H1 (cell line): ENCODE measurements at regions not wholly inside any gene's neighbourhood (a gene's known extent, or its start where the extent isn't known, plus 50 kb on each side); places are given as distances from the start of the nearest gene placed in this dataset.

ENCODE experiments used
- CTCF ChIA-PET: fragments of 300-600 bp; sonication (Branson Sonifier 250); formaldehyde crosslinking; loops from one replicate; lab custom pipeline; 2021; ENCODE audit not compliant: partially characterized antibody; lab: Charles Lee
- POLR2A ChIA-PET: fragments of 300-600 bp; sonication (Branson Sonifier 250); formaldehyde crosslinking; loops from one replicate; lab custom pipeline; 2021; ENCODE audit warnings: inconsistent platforms; ENCODE audit not compliant: partially characterized antibody; lab: Charles Lee
- DNase-seq, 2 experiments: peaks; one replicate each; pipeline versions ENCODE4 v3.0.0 to v3.0.0-alpha.2; 2010 to 2022; ENCODE audit warnings: low spot score in 2 of 2, low read depth in 1 of 2, mixed read lengths in 1 of 2
- FAIRE-seq: peaks from 2 replicates; lab custom pipeline; 2011; peaks lifted over from hg19 to GRCh38; lab: Jason Lieb, UNC
- H2AFZ ChIP-seq: 2 replicates; pipeline ENCODE4 v1.8.1; 2012; ENCODE audit warnings: low read length, inconsistent platforms
- H2AK5ac ChIP-seq: 2 replicates; pipeline ENCODE4 v1.6.1; 2013; ENCODE audit warnings: low read depth, low read length
- H2BK120ac ChIP-seq: replicated peaks from 2 replicates; pipeline ENCODE3; 2013; ENCODE audit warnings: low read depth, low read length, inconsistent platforms
- H2BK12ac ChIP-seq: 2 replicates; pipeline ENCODE4 v1.6.1; 2013; ENCODE audit warnings: low read depth, low read length
- H2BK15ac ChIP-seq: 2 replicates; pipeline ENCODE4 v1.6.1; 2013; ENCODE audit warnings: low read length
- H2BK20ac ChIP-seq: 2 replicates; pipeline ENCODE4 v1.6.1; 2013; ENCODE audit warnings: low read length
- H2BK5ac ChIP-seq: 2 replicates; pipeline ENCODE4 v1.6.1; 2013; ENCODE audit warnings: low read depth, low read length
- H3K14ac ChIP-seq: 2 replicates; pipeline ENCODE4 v1.6.1; 2013; ENCODE audit warnings: inconsistent platforms; ENCODE audit not compliant: insufficient read length
- H3K18ac ChIP-seq: 2 replicates; pipeline ENCODE4 v1.6.1; 2013; ENCODE audit warnings: low read length; ENCODE audit errors: extremely low read depth
- H3K23ac ChIP-seq: 2 replicates; pipeline ENCODE4 v1.6.1; 2013; ENCODE audit warnings: inconsistent platforms; ENCODE audit not compliant: insufficient read length
- H3K23me2 ChIP-seq: 2 replicates; pipeline ENCODE4 v1.6.1; 2013; ENCODE audit warnings: low read depth, low read length
- H3K27ac ChIP-seq: 2 replicates; pipeline ENCODE4 v1.6.1; 2011; ENCODE audit warnings: low read depth, low read length, inconsistent platforms
- H3K27me3 ChIP-seq, 4 experiments: replicated peaks in 1 of 4; 1 replicate in 1 of 4; 2 replicates in 3 of 4; pipeline versions ENCODE4 v1.6.1 to v1.8.1; 2011 to 2013; ENCODE audit warnings: low read length in 3 of 4, mild to moderate bottlenecking in 3 of 4, inconsistent platforms in 2 of 4, mixed read lengths in 2 of 4, moderate library complexity in 1 of 4; ENCODE audit not compliant: control insufficient read depth in 3 of 4, insufficient read depth in 3 of 4; ENCODE audit errors: extremely low read depth in 1 of 4
- H3K36me3 ChIP-seq, 4 experiments: 2 replicates each; pipeline versions ENCODE4 v1.6.1 to v1.8.1; 2011 to 2013; ENCODE audit warnings: mild to moderate bottlenecking in 4 of 4, low read length in 3 of 4, moderate library complexity in 2 of 4, control low read depth in 1 of 4, inconsistent platforms in 1 of 4; ENCODE audit not compliant: insufficient read depth in 4 of 4, control insufficient read depth in 2 of 4
- H3K4ac ChIP-seq: replicated peaks from 2 replicates; pipeline ENCODE3; 2013; ENCODE audit warnings: low read length, low read depth, mixed read lengths, inconsistent platforms; ENCODE audit not compliant: insufficient read length
- H3K4me1 ChIP-seq, 4 experiments: replicated peaks in 1 of 4; 1 replicate in 1 of 4; 2 replicates in 3 of 4; pipeline versions ENCODE4 v1.6.1 to v1.8.1; 2011 to 2013; ENCODE audit warnings: low read length in 3 of 4, inconsistent platforms in 2 of 4, mixed read lengths in 1 of 4; ENCODE audit not compliant: insufficient read depth in 4 of 4, control insufficient read depth in 3 of 4
- H3K4me2 ChIP-seq, 2 experiments: 2 replicates each; pipeline versions ENCODE4 v1.6.1 to v1.8.1; 2011 to 2013; ENCODE audit warnings: low read depth in 2 of 2, low read length in 2 of 2, control low read depth in 1 of 2, inconsistent platforms in 1 of 2, mild to moderate bottlenecking in 1 of 2; ENCODE audit not compliant: insufficient read depth in 1 of 2
- H3K4me3 ChIP-seq, 4 experiments: fragments of 200-600, 300-600 bp in 1 of 4; sonication (generic), shearing (Covaris generic), sonication (Bioruptor Twin) in 1 of 4; 2 replicates each; pipeline versions ENCODE4 v1.5.1 to v1.8.1; 2011 to 2016; ENCODE audit warnings: low read length in 4 of 4, low read depth in 3 of 4, control low read depth in 2 of 4, inconsistent platforms in 2 of 4, mild to moderate bottlenecking in 2 of 4, mixed read lengths in 1 of 4, moderate library complexity in 1 of 4; ENCODE audit not compliant: insufficient read depth in 2 of 4; ENCODE audit errors: extremely low read depth in 1 of 4
- H3K56ac ChIP-seq: replicated peaks from 2 replicates; pipeline ENCODE3; 2013; ENCODE audit warnings: low read depth, mild to moderate bottlenecking, mixed read lengths, low read length, inconsistent platforms; ENCODE audit not compliant: insufficient read length
- H3K79me1 ChIP-seq: 2 replicates; pipeline ENCODE4 v1.6.1; 2013; ENCODE audit warnings: low read depth, low read length, control low read depth
- H3K79me2 ChIP-seq, 2 experiments: 2 replicates each; pipeline versions ENCODE4 v1.6.1 to v1.8.1; 2012 to 2013; ENCODE audit warnings: low read length in 2 of 2, mild to moderate bottlenecking in 2 of 2, inconsistent platforms in 1 of 2; ENCODE audit not compliant: insufficient read depth in 2 of 2, control insufficient read depth in 1 of 2
- H3K9ac ChIP-seq, 4 experiments: replicated peaks in 1 of 4; 1 replicate in 1 of 4; 2 replicates in 3 of 4; pipeline versions ENCODE4 v1.6.1 to v1.8.1; 2011 to 2013; ENCODE audit warnings: low read depth in 3 of 4, low read length in 3 of 4, control low read depth in 2 of 4, mild to moderate bottlenecking in 2 of 4, moderate library complexity in 2 of 4, inconsistent platforms in 1 of 4; ENCODE audit errors: extremely low read depth in 1 of 4
- H3K9me3 ChIP-seq, 2 experiments: 2 replicates each; pipeline versions ENCODE4 v1.6.1 to v1.8.1; 2012 to 2013; ENCODE audit warnings: mild to moderate bottlenecking in 2 of 2, moderate library complexity in 2 of 2, control low read depth in 1 of 2, inconsistent platforms in 1 of 2, low read depth in 1 of 2, low read length in 1 of 2, mixed read lengths in 1 of 2; ENCODE audit not compliant: insufficient read depth in 2 of 2
- H4K20me1 ChIP-seq, 2 experiments: replicated peaks in 1 of 2; 2 replicates each; pipeline versions ENCODE3 to v1.8.1; 2011 to 2013; ENCODE audit warnings: inconsistent platforms in 2 of 2, low read length in 2 of 2, mild to moderate bottlenecking in 1 of 2; ENCODE audit not compliant: insufficient read depth in 2 of 2, control insufficient read depth in 1 of 2
- H4K5ac ChIP-seq: 2 replicates; pipeline ENCODE4 v1.6.1; 2013; ENCODE audit warnings: low read length, low read depth, mixed read lengths, inconsistent platforms; ENCODE audit not compliant: insufficient read length
- H4K8ac ChIP-seq: 2 replicates; pipeline ENCODE4 v1.8.0; 2013; ENCODE audit warnings: mild to moderate bottlenecking, moderate library complexity, low read length, inconsistent platforms; ENCODE audit not compliant: insufficient read depth; ENCODE audit errors: extremely low read depth
- H4K91ac ChIP-seq: replicated peaks from 2 replicates; pipeline ENCODE3; 2013; ENCODE audit warnings: low read length, mixed read lengths, inconsistent platforms; ENCODE audit not compliant: insufficient read length
- TEAD4 ChIP-seq: IDR thresholded peaks from 2 replicates; pipeline ENCODE4 v1.6.1; 2012; ENCODE audit warnings: low read depth, low read length, inconsistent platforms, mixed read lengths
- WGBS, 2 experiments: shearing (Covaris generic) in 1 of 2; methylation state at CpG; one replicate each; pipeline versions ENCODE4 v1.1.6 to v1.1.7; 2013 to 2015; ENCODE audit warnings: low lambda C conversion rate in 2 of 2, mixed read lengths in 2 of 2, inconsistent platforms in 1 of 2, low coverage in 1 of 2, missing lambda C conversion rate in 1 of 2; ENCODE audit not compliant: insufficient replicate concordance in 2 of 2, insufficient coverage in 1 of 2, insufficient read length in 1 of 2; ENCODE audit errors: extremely low coverage in 1 of 2, missing lambda C conversion rate in 1 of 2; 5-methylcytosine and 5-hydroxymethylcytosine counted together

GRCh38 chr6:167647737-167648470 is 178.8 kb upstream of the AFDN start:
- no peak overlapping the region for H3K14ac ChIP-seq
- H2BK120ac ChIP-seq: peak overlapping the region; percentile 89
- H3K79me2 ChIP-seq: no peaks in the 10 kb centered on the region
- no peak overlapping the region for H2AFZ ChIP-seq
- H3K27me3 ChIP-seq: no peaks in the 10 kb centered on the region; a peak in 1 of 7 replicates
- peak overlapping the region; percentile 54 for H2AK5ac ChIP-seq
- DNase-seq (no peak), FAIRE-seq (no peak)
- peaks cover 10% of the 10 kb centered on the region; the same call in 1 of the 2 replicates for H3K23me2 ChIP-seq
- peak overlapping the region; percentile 47; the same call in 1 of the 2 replicates for H2BK5ac ChIP-seq
- H3K56ac ChIP-seq: no peak overlapping the region
- WGBS, 2 experiments: 95% methylated on average over 10 of the region's 13 CpGs; no CpG with 5 or more reads in 1 of the 2 experiments
- H3K9ac ChIP-seq: peak overlapping the region in 1 of 4 experiments; percentile 18; a peak in 1 of 7 replicates
- peak overlapping the region; percentile 8; the same call in 1 of the 2 replicates for H2BK20ac ChIP-seq
- no peak overlapping the region for H3K23ac ChIP-seq
- ChIA-PET CTCF (interaction anchor here (0.6 kb wide), 1 partner anchor 110 kb away, joined by 3 read pairs; no protein-coding TSS in a partner anchor), POLR2A (no interaction called here)
- no peak overlapping the region for H4K5ac ChIP-seq
- H3K36me3 ChIP-seq: peaks cover 0 to 4% (median 0%) of the 10 kb centered on the region in 4 experiments; a peak in 1 of 8 replicates
- H3K4me2 ChIP-seq: no peak overlapping the region
- H3K9me3 ChIP-seq: no peaks in the 10 kb centered on the region; a peak in 1 of 4 replicates
- H4K91ac ChIP-seq: peak overlapping the region; percentile 84
- no peaks in the 10 kb centered on the region for H3K79me1 ChIP-seq
- H3K4ac ChIP-seq: peak overlapping the region; percentile 92
- no peak overlapping the region for H4K8ac ChIP-seq
- H3K4me3 ChIP-seq: no peak overlapping the region
- H4K20me1 ChIP-seq: peaks cover 0 to 9% of the 10 kb centered on the region in 2 experiments
- H2BK15ac ChIP-seq: no peak overlapping the region
- H2BK12ac ChIP-seq: peak overlapping the region; percentile 68; the same call in 1 of the 2 replicates
- no peak overlapping the region for H3K27ac ChIP-seq
- peaks cover 3 to 21% (median 11%) of the 10 kb centered on the region in 4 experiments; a peak in 6 of 7 replicates for H3K4me1 ChIP-seq
- peak overlapping the region; percentile 68; the same call in 1 of the 2 replicates for H3K18ac ChIP-seq
- TF ChIP-seq TEAD4: no peak
